Fibroblast of lung (primary cell): ENCODE measurements at regions not wholly inside any gene's neighbourhood (a gene's known extent, or its start where the extent isn't known, plus 50 kb on each side); places are given as distances from the start of the nearest gene placed in this dataset.

Experiments
- EZH2 ChIP-seq: IDR thresholded peaks from 2 replicates; pipeline ENCODE4 v1.5.1; 2012; ENCODE audit warnings: low read length, control low read depth, mild to moderate bottlenecking; ENCODE audit errors: missing control alignments
- TF ChIP-seq, protein P1 (sequence below), 2 donors: IDR thresholded peaks in 1 of 2; conservative IDR thresholded peaks in 1 of 2; 1 replicate in 1 of 2; 2 replicates in 1 of 2; pipeline ENCODE4 v1.5.1; 2011 to 2012; ENCODE audit warnings: low read length in 2 of 2, control low read depth in 1 of 2, inconsistent platforms in 1 of 2, low read depth in 1 of 2, mild to moderate bottlenecking in 1 of 2

GRCh38 chr15:25960273-25960672 is 97.1 kb upstream of the ATP10A start:
- TF ChIP-seq, protein P1, sequence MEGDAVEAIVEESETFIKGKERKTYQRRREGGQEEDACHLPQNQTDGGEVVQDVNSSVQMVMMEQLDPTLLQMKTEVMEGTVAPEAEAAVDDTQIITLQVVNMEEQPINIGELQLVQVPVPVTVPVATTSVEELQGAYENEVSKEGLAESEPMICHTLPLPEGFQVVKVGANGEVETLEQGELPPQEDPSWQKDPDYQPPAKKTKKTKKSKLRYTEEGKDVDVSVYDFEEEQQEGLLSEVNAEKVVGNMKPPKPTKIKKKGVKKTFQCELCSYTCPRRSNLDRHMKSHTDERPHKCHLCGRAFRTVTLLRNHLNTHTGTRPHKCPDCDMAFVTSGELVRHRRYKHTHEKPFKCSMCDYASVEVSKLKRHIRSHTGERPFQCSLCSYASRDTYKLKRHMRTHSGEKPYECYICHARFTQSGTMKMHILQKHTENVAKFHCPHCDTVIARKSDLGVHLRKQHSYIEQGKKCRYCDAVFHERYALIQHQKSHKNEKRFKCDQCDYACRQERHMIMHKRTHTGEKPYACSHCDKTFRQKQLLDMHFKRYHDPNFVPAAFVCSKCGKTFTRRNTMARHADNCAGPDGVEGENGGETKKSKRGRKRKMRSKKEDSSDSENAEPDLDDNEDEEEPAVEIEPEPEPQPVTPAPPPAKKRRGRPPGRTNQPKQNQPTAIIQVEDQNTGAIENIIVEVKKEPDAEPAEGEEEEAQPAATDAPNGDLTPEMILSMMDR (conservative IDR thresholded peaks at IDR 0.05 in 1 of 2, IDR thresholded peaks at IDR 0.05 in 1 of 2; ENCODE audit: low read depth in 1 of 2, low read length in 2 of 2): no peak
- TF ChIP-seq EZH2: no peak
